ENCODE measurements at regions not wholly inside any gene's neighbourhood (a gene's known extent, or its start where the extent isn't known, plus 50 kb on each side); places are given as distances from the start of the nearest gene placed in this dataset.

DNA sequence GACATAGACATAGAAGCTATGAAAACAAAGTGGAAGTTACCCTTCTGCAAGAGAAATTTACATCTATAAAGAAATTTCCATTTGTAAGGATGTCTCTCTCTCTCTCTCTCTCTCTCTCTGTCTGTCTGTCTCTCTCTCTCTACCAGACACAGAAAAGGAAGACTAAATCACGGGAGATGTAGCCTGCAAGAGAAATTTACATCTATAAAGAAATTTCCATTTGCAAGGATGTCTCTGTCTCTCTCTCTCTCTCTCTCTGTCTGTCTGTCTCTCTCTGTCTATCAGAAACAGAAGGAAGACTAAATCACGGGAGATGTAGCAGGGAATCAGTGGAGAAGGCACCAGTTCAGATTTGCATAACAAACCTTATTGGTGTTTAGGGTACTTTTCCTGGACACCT is 65.6 kb upstream of the CTSO start:
- no TSS peak for BruUV-seq (replicated peaks)
- in situ Hi-C loops (cut with MboI; ENCODE audit: low sequenced_read_pairs) = no loop called here
- ATAC-seq (ENCODE audit: low read depth) = no peak

More for the DNA sequence above, 65.6 kb upstream of the CTSO start:
- no peak overlapping the region for H3K27ac ChIP-seq (ENCODE audit: insufficient read depth, low read length)
- H3K4ac ChIP-seq (ENCODE audit: low read depth, low read length) = no peak overlapping the region
- H2BK20ac ChIP-seq (ENCODE audit: low read depth, low read length) = no peak overlapping the region
- H3K79me1 ChIP-seq (ENCODE audit: low read depth in 1 of 2, low read length in 2 of 2) = no peaks in the 10 kb centered on the region
- no peak overlapping the region for H3K18ac ChIP-seq (ENCODE audit: low read depth, low read length)
- dilution Hi-C loops (cut with HindIII; ENCODE audit: low sequenced_read_pairs, unreplicated experiment) = no loop called here
- H4K20me1 ChIP-seq (ENCODE audit: insufficient read depth, low read length) = no peaks in the 10 kb centered on the region
- H4K5ac ChIP-seq (ENCODE audit: low read depth, low read length) = no peak overlapping the region
- H4K8ac ChIP-seq (ENCODE audit: low read depth in 2 of 2, low read length in 2 of 2) = no peak overlapping the region
- TF ChIP-seq MAFK (IDR thresholded peaks at IDR 0.05; ENCODE audit: low read depth, low read length) (no peak), RCOR1 (IDR thresholded peaks at IDR 0.05; ENCODE audit: insufficient replicate concordance, low read length) (no peak), POLR2A (IDR thresholded peaks at IDR 0.05; ENCODE audit: low read depth, low read length) (no peak), MAZ (IDR thresholded peaks at IDR 0.05; ENCODE audit: borderline replicate concordance, low read depth, low read length) (no peak), BHLHE40 (IDR thresholded peaks at IDR 0.05; ENCODE audit: low read depth, low read length) (no peak), RAD21 (IDR thresholded peaks at IDR 0.05; ENCODE audit: low read length) (no peak), CEBPB (IDR thresholded peaks at IDR 0.05; ENCODE audit: low read depth, low read length) (no peak), CHD1 (IDR thresholded peaks at IDR 0.05; ENCODE audit: low read depth, low read length) (no peak), RFX5 (IDR thresholded peaks at IDR 0.05; ENCODE audit: low read depth, low read length) (no peak), MXI1 (IDR thresholded peaks at IDR 0.05; ENCODE audit: borderline replicate concordance, low read depth, low read length) (no peak), SMC3 (IDR thresholded peaks at IDR 0.05; ENCODE audit: low read depth, low read length) (no peak), FOS (IDR thresholded peaks at IDR 0.05; ENCODE audit: low read depth, low read length) (no peak)
- TF ChIP-seq, protein P1, sequence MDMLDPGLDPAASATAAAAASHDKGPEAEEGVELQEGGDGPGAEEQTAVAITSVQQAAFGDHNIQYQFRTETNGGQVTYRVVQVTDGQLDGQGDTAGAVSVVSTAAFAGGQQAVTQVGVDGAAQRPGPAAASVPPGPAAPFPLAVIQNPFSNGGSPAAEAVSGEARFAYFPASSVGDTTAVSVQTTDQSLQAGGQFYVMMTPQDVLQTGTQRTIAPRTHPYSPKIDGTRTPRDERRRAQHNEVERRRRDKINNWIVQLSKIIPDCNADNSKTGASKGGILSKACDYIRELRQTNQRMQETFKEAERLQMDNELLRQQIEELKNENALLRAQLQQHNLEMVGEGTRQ (IDR thresholded peaks at IDR 0.05; ENCODE audit: low read depth, low read length) = no peak
- TF ChIP-seq, protein P2, sequence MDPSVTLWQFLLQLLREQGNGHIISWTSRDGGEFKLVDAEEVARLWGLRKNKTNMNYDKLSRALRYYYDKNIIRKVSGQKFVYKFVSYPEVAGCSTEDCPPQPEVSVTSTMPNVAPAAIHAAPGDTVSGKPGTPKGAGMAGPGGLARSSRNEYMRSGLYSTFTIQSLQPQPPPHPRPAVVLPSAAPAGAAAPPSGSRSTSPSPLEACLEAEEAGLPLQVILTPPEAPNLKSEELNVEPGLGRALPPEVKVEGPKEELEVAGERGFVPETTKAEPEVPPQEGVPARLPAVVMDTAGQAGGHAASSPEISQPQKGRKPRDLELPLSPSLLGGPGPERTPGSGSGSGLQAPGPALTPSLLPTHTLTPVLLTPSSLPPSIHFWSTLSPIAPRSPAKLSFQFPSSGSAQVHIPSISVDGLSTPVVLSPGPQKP (IDR thresholded peaks at IDR 0.05; ENCODE audit: borderline replicate concordance, low read depth, low read length) = no peak
- TF ChIP-seq, protein P3, sequence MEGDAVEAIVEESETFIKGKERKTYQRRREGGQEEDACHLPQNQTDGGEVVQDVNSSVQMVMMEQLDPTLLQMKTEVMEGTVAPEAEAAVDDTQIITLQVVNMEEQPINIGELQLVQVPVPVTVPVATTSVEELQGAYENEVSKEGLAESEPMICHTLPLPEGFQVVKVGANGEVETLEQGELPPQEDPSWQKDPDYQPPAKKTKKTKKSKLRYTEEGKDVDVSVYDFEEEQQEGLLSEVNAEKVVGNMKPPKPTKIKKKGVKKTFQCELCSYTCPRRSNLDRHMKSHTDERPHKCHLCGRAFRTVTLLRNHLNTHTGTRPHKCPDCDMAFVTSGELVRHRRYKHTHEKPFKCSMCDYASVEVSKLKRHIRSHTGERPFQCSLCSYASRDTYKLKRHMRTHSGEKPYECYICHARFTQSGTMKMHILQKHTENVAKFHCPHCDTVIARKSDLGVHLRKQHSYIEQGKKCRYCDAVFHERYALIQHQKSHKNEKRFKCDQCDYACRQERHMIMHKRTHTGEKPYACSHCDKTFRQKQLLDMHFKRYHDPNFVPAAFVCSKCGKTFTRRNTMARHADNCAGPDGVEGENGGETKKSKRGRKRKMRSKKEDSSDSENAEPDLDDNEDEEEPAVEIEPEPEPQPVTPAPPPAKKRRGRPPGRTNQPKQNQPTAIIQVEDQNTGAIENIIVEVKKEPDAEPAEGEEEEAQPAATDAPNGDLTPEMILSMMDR (conservative IDR thresholded peaks at IDR 0.05; ENCODE audit: low read depth, low read length) = no peak
- no peaks in the 10 kb centered on the region for H3K9me1 ChIP-seq (ENCODE audit: insufficient read depth, low read length)
- ChIA-PET CTCF (interaction anchor here (0.5 kb wide), 1 partner anchor 24 kb away, joined by 3 read pairs; no protein-coding TSS in a partner anchor), POLR2A (ENCODE audit: unreplicated experiment) (no interaction called here)
- H2BK120ac ChIP-seq (ENCODE audit: low read depth, low read length) = no peak overlapping the region
- no peaks in the 10 kb centered on the region for H3K9me3 ChIP-seq (ENCODE audit: control insufficient read depth, insufficient read depth, low read length)
- no peak overlapping the region for H2AK9ac ChIP-seq (replicated peaks; ENCODE audit: low read depth, low read length, poor library complexity)
- H3K14ac ChIP-seq (replicated peaks; ENCODE audit: low read depth, low read length) = no peak overlapping the region
- intact Hi-C loops (cut with micrococcal nuclease) = no loop called here
- no CpG with 5 or more reads among the region's 2 CpGs for WGBS, 2 experiments (ENCODE audit: extremely low coverage in 2 of 2, insufficient read length in 1 of 2)
- no peak overlapping the region for H3K4me2 ChIP-seq (ENCODE audit: low read depth, low read length)
- H3K27me3 ChIP-seq (ENCODE audit: control insufficient read depth, insufficient read depth, low read length) = no peaks in the 10 kb centered on the region; the same call in 1 of the 2 replicates
- H3K56ac ChIP-seq (ENCODE audit: extremely low read depth, insufficient read depth, low read length) = no peak overlapping the region
- no peak overlapping the region for H3K4me3 ChIP-seq (ENCODE audit: insufficient read depth, low read depth, low read length)
- no peak overlapping the region for H3K9ac ChIP-seq (ENCODE audit: low read depth, low read length)
- no peak overlapping the region for H2BK15ac ChIP-seq (ENCODE audit: low read depth, low read length)
- no peak for DNase-seq
- H3K4me1 ChIP-seq (ENCODE audit: control insufficient read depth, insufficient read depth, low read length) = no peaks in the 10 kb centered on the region
- no peak overlapping the region for H3K23ac ChIP-seq (ENCODE audit: low read depth, low read length)
- H4K91ac ChIP-seq (ENCODE audit: insufficient read depth, low read depth, low read length) = no peak overlapping the region
- H3K36me3 ChIP-seq (ENCODE audit: control insufficient read depth, insufficient read depth, low read length) = no peaks in the 10 kb centered on the region
- H2AFZ ChIP-seq (replicated peaks; ENCODE audit: low read length, poor library complexity) = no peak overlapping the region
- H2AK5ac ChIP-seq (ENCODE audit: low read depth, low read length) = no peak overlapping the region
- H2BK5ac ChIP-seq (ENCODE audit: low read depth, low read length, poor library complexity, severe bottlenecking) = no peak overlapping the region
